B cell (primary cell): ENCODE measurements at regions not wholly inside any gene's neighbourhood (a gene's known extent, or its start where the extent isn't known, plus 50 kb on each side); places are given as distances from the start of the nearest gene placed in this dataset.

Experiments used
- ATAC-seq: fragments of 200-7000 bp; cut with Tn5 transposase; one replicate; pipeline ENCODE4 v1.10.0; 2021; ENCODE audit warnings: low read depth, mild to moderate bottlenecking, moderate number of reproducible peaks, moderate library complexity
- CTCF ChIA-PET: fragments of 350-600 bp; sonication (Branson Sonifier 250); formaldehyde crosslinking; loops from one replicate; lab custom pipeline; 2021; ENCODE audit warnings: antibody characterized with exemption, inconsistent platforms; lab: Charles Lee
- POLR2A ChIA-PET: fragments of 350-600 bp; sonication (Branson Sonifier 250); formaldehyde crosslinking; loops from one replicate; lab custom pipeline; 2021; ENCODE audit warnings: antibody characterized with exemption; lab: Charles Lee
- DNase-seq: peaks from one replicate; pipeline ENCODE4 v3.0.0; 2013
- H2AFZ ChIP-seq: 2 replicates; pipeline ENCODE4 v1.6.1; 2012; ENCODE audit warnings: mild to moderate bottlenecking, low read depth, low read length; ENCODE audit not compliant: insufficient read depth, poor library complexity, severe bottlenecking
- H3K27ac ChIP-seq, 2 donors: 1 replicate in 1 of 2; 2 replicates in 1 of 2; pipeline ENCODE4 v1.5.1; 2012 to 2013; ENCODE audit warnings: low read length in 2 of 2, mild to moderate bottlenecking in 2 of 2, moderate library complexity in 1 of 2
- H3K27me3 ChIP-seq, 4 experiments: fragments of 200-600 bp in 1 of 4; sonication (generic) in 1 of 4; replicated peaks in 1 of 4; 1 replicate in 2 of 4; 2 replicates in 2 of 4; pipeline versions ENCODE4 v1.6.1 to v1.7.0; 2013 to 2016; ENCODE audit warnings: low read length in 3 of 4, mild to moderate bottlenecking in 2 of 4, mixed read lengths in 1 of 4, moderate library complexity in 1 of 4; ENCODE audit not compliant: insufficient read depth in 4 of 4, control insufficient read depth in 3 of 4; ENCODE audit errors: control extremely low read depth in 1 of 4
- H3K36me3 ChIP-seq, 2 experiments: replicated peaks in 1 of 2; 1 replicate in 1 of 2; 2 replicates in 1 of 2; pipeline versions ENCODE4 v1.6.1 to v1.7.1; 2013; ENCODE audit warnings: low read length in 1 of 2; ENCODE audit not compliant: insufficient read depth in 2 of 2, control insufficient read depth in 1 of 2; ENCODE audit errors: control extremely low read depth in 1 of 2, extremely low read depth in 1 of 2
- H3K4me1 ChIP-seq, 2 donors: fragments of 200-600 bp in 1 of 2; sonication (generic) in 1 of 2; 1 replicate in 1 of 2; 2 replicates in 1 of 2; pipeline versions ENCODE4 v1.5.1 to v1.6.1; 2013 to 2017; ENCODE audit warnings: low read length in 2 of 2; ENCODE audit not compliant: control insufficient read depth in 2 of 2, insufficient read depth in 2 of 2
- H3K4me2 ChIP-seq: replicated peaks from 2 replicates; pipeline ENCODE3; 2012; ENCODE audit warnings: mild to moderate bottlenecking, low read depth, low read length; ENCODE audit not compliant: poor library complexity, severe bottlenecking
- H3K4me3 ChIP-seq, 5 experiments: fragments of 200-600 bp in 1 of 5; sonication (generic) in 1 of 5; 1 replicate in 3 of 5; 2 replicates in 2 of 5; pipeline versions ENCODE4 v1.5.1 to v1.7.0; 2011 to 2016; ENCODE audit warnings: low read length in 4 of 5, mild to moderate bottlenecking in 4 of 5, low read depth in 2 of 5, control low read depth in 1 of 5, moderate library complexity in 1 of 5; ENCODE audit not compliant: insufficient read depth in 1 of 5; ENCODE audit errors: control extremely low read depth in 1 of 5, extremely low read depth in 1 of 5
- H3K79me2 ChIP-seq: fragments of 200-600 bp; sonication (generic); one replicate; pipeline ENCODE4 v1.6.0; 2016; ENCODE audit warnings: low read length; ENCODE audit not compliant: control insufficient read depth, insufficient read depth
- H3K9ac ChIP-seq: fragments of 200-600 bp; sonication (generic); 2 replicates; pipeline ENCODE4 v1.6.1; 2017; ENCODE audit warnings: mild to moderate bottlenecking, low read length, moderate library complexity
- H3K9me3 ChIP-seq, 3 donors: one replicate each; pipeline versions ENCODE4 v1.6.1 to v1.7.1; 2013; ENCODE audit warnings: low read length in 2 of 3; ENCODE audit not compliant: control insufficient read depth in 2 of 3, insufficient read depth in 1 of 3; ENCODE audit errors: control extremely low read depth in 1 of 3
- H4K20me1 ChIP-seq: 2 replicates; pipeline ENCODE4 v1.6.0; 2012; ENCODE audit warnings: mild to moderate bottlenecking, low read length; ENCODE audit not compliant: insufficient read depth, control insufficient read depth, poor library complexity, severe bottlenecking
- H3K27ac Mint-ChIP-seq: one replicate; pipeline ENCODE4 v1.8.0; 2021; ENCODE audit warnings: mixed read lengths
- H3K27me3 Mint-ChIP-seq: one replicate; pipeline ENCODE4 v1.8.0; 2021; ENCODE audit warnings: mixed read lengths
- H3K4me1 Mint-ChIP-seq: one replicate; pipeline ENCODE4 v1.8.0; 2021; ENCODE audit warnings: mixed read lengths
- H3K4me3 Mint-ChIP-seq: one replicate; pipeline ENCODE4 v1.8.0; 2021; ENCODE audit warnings: mixed read lengths
- H3K9me3 Mint-ChIP-seq: one replicate; pipeline ENCODE4 v1.8.0; 2022; ENCODE audit warnings: mixed read lengths; ENCODE audit not compliant: insufficient read depth
- EZH2 ChIP-seq: IDR thresholded peaks from 2 replicates; pipeline ENCODE4 v1.6.1; 2012; ENCODE audit warnings: borderline replicate concordance, low read depth, mild to moderate bottlenecking, moderate library complexity, low read length; ENCODE audit not compliant: insufficient read depth, poor library complexity, severe bottlenecking
- WGBS: methylation state at CpG from one replicate; pipeline ENCODE4 v1.1.5; 2013; ENCODE audit warnings: missing lambda C conversion rate; ENCODE audit not compliant: insufficient coverage; 5-methylcytosine and 5-hydroxymethylcytosine counted together
- intact Hi-C: fragments of 100-400 bp; cut with micrococcal nuclease; formaldehyde crosslinking; loops from one replicate; pipeline ENCODE4 v1.10.0; 2022
- TF ChIP-seq, protein P1 (sequence below): fragments of 200-600 bp; IDR thresholded peaks from one replicate; pipeline ENCODE4 v1.8.0; 2022; ENCODE audit warnings: antibody characterized with exemption, mild to moderate bottlenecking

DNA sequence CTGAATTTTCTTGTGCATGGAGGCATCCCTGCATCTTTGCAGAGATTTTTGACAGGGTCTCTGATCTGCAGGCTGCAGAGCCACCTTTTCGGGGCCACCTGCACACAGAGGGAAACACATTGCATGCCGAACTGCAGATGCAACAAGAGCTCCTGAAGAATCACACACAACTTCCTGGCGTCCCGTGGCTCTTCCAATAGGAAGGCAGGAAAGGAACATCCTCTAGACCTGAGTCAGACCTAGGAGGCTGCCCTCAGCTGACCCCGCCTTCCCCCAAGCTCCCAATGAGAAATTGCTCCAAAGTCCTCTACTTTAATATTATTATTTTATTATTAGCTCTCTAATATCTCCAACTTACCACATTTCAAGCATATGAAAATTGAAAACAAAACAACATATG, 213.2 kb upstream of the ARRDC4 start:
- no peaks in the 10 kb centered on the region for H3K9me3 Mint-ChIP-seq
- H3K27ac Mint-ChIP-seq: no peak overlapping the region
- TF ChIP-seq EZH2: no peak
- TF ChIP-seq, protein P1, sequence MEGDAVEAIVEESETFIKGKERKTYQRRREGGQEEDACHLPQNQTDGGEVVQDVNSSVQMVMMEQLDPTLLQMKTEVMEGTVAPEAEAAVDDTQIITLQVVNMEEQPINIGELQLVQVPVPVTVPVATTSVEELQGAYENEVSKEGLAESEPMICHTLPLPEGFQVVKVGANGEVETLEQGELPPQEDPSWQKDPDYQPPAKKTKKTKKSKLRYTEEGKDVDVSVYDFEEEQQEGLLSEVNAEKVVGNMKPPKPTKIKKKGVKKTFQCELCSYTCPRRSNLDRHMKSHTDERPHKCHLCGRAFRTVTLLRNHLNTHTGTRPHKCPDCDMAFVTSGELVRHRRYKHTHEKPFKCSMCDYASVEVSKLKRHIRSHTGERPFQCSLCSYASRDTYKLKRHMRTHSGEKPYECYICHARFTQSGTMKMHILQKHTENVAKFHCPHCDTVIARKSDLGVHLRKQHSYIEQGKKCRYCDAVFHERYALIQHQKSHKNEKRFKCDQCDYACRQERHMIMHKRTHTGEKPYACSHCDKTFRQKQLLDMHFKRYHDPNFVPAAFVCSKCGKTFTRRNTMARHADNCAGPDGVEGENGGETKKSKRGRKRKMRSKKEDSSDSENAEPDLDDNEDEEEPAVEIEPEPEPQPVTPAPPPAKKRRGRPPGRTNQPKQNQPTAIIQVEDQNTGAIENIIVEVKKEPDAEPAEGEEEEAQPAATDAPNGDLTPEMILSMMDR: no peak
- H3K9ac ChIP-seq: no peak overlapping the region
- no peaks in the 10 kb centered on the region for H4K20me1 ChIP-seq
- no peak overlapping the region for H3K4me2 ChIP-seq
- no peak overlapping the region for H3K4me3 ChIP-seq
- POLR2A ChIA-PET: no interaction called here
- H3K4me1 ChIP-seq: no peaks in the 10 kb centered on the region
- H3K27me3 ChIP-seq: no peaks in the 10 kb centered on the region
- H3K79me2 ChIP-seq: no peaks in the 10 kb centered on the region
- 89% methylated on average over 4 of the region's 5 CpGs for WGBS
- H3K9me3 ChIP-seq: no peaks in the 10 kb centered on the region
- no peak for DNase-seq
- no peaks in the 10 kb centered on the region for H3K27me3 Mint-ChIP-seq
- H2AFZ ChIP-seq: no peak overlapping the region
- CTCF ChIA-PET: no interaction called here
- H3K4me3 Mint-ChIP-seq: no peak overlapping the region
- no peaks in the 10 kb centered on the region for H3K4me1 Mint-ChIP-seq
- intact Hi-C loops: no loop called here
- H3K36me3 ChIP-seq: no peaks in the 10 kb centered on the region
- ATAC-seq: no peak
- no peak overlapping the region for H3K27ac ChIP-seq

DNA sequence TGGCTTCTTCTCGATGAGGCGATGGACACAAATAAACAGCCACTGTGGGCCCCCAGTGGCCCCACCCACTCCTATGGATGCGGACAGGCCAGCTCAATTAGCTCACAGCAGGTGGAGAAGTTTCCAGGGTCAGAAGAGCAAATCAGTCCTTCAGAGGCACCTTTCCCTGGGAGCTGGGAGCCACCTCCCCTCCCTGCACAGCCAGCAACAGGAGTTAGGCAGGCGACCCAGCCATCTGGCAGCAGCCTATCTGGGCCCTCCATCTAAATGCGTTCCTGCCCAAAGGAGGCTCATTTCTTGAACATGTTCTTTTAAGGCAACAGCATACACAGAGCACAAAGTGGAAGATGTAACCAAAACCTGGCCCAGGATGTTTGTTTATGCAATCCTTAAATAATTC, 211.9 kb upstream of the ARRDC4 start:
- no peaks in the 10 kb centered on the region for H3K27me3 Mint-ChIP-seq
- Histone ChIP-seq H3K9ac (no peak overlapping the region), H3K79me2 (no peaks in the 10 kb centered on the region), H3K4me1 (no peaks in the 10 kb centered on the region), H3K4me3 (no peak overlapping the region), H3K9me3 (no peaks in the 10 kb centered on the region), H4K20me1 (no peaks in the 10 kb centered on the region), H3K36me3 (no peaks in the 10 kb centered on the region), H3K27me3 (no peaks in the 10 kb centered on the region), H3K4me2 (no peak overlapping the region), H3K27ac (no peak overlapping the region), H2AFZ (no peak overlapping the region)
- ChIA-PET CTCF (no interaction called here), POLR2A (no interaction called here)
- ATAC-seq: no peak
- no peak for TF ChIP-seq EZH2
- TF ChIP-seq, protein P1: no peak
- no peak for DNase-seq
- H3K4me3 Mint-ChIP-seq: no peak overlapping the region
- H3K27ac Mint-ChIP-seq: no peak overlapping the region
- no peaks in the 10 kb centered on the region for H3K9me3 Mint-ChIP-seq
- no peaks in the 10 kb centered on the region for H3K4me1 Mint-ChIP-seq
- WGBS: 83% methylated on average over 5 of the region's 5 CpGs
- intact Hi-C loops: no loop called here
